ENCODE measurements at regions not wholly inside any gene's neighbourhood (a gene's known extent, or its start where the extent isn't known, plus 50 kb on each side); places are given as distances from the start of the nearest gene placed in this dataset.

- no peaks in the 10 kb centered on the region for H3K4me1 ChIP-seq (ENCODE audit: insufficient read depth, low read length)
- no peak overlapping the region for H3K4me2 ChIP-seq (ENCODE audit: low read depth, low read length)
- DNase-seq (ENCODE audit: low spot score): no peak
- H3K9ac ChIP-seq (ENCODE audit: insufficient read depth, low read depth, low read length): no peak overlapping the region
- ChIA-PET POLR2A (no interaction called here), CTCF (ENCODE audit: low intra/inter-chr PET ratio, low total read pairs) (no interaction called here)
- WGBS (ENCODE audit: low lambda C conversion rate): 0% methylated on average over 1 of the region's 1 CpG
- no peak overlapping the region for H2AFZ ChIP-seq (ENCODE audit: low read length)
- H3K27me3 ChIP-seq (ENCODE audit: control insufficient read depth in 1 of 2, insufficient read depth in 2 of 2, low read length in 2 of 2): no peaks in the 10 kb centered on the region
- H3K4me3 ChIP-seq (replicated peaks in 1 of 3; ENCODE audit: insufficient read depth in 1 of 3, low read depth in 2 of 3, low read length in 3 of 3): no peak overlapping the region
- H3K9me3 ChIP-seq (ENCODE audit: low read length): no peaks in the 10 kb centered on the region
- in situ Hi-C loops (cut with HindIII; ENCODE audit: extremely low pct_ligation_motif_present, low pct_unique_long_range_greater_than_20kb): no loop called here
- H3K36me3 ChIP-seq (replicated peaks in 1 of 2; ENCODE audit: control insufficient read depth in 1 of 2, insufficient read depth in 2 of 2, low read length in 2 of 2): no peaks in the 10 kb centered on the region
- ATAC-seq: no peak
- no peaks in the 10 kb centered on the region for H4K20me1 ChIP-seq (ENCODE audit: insufficient read depth, low read length)
- intact Hi-C loops (cut with micrococcal nuclease; ENCODE audit: unreplicated experiment): no loop called here
- no peak for TF ChIP-seq ATF7 (IDR thresholded peaks at IDR 0.05)
- TF ChIP-seq ATF7 (CRISPR knock-in tag; IDR thresholded peaks at IDR 0.05): no peak
- no peak for TF ChIP-seq ZNF263 (CRISPR knock-in tag; IDR thresholded peaks at IDR 0.05)
- no peak for TF ChIP-seq NFIC (IDR thresholded peaks at IDR 0.05; ENCODE audit: low read length)
- TF ChIP-seq ZNF205 (CRISPR knock-in tag; IDR thresholded peaks at IDR 0.05): no peak
- no peak for TF ChIP-seq RORA (CRISPR knock-in tag; IDR thresholded peaks at IDR 0.05)
- TF ChIP-seq SRSF1 (optimal IDR thresholded peaks at IDR 0.05; ENCODE audit: low read depth, low read length): no peak
- no peak for TF ChIP-seq XRCC5 (optimal IDR thresholded peaks at IDR 0.05; ENCODE audit: low read length)
- TF ChIP-seq ATRX (CRISPR knock-in tag; IDR thresholded peaks at IDR 0.05; ENCODE audit: borderline replicate concordance): no peak
- no peak for TF ChIP-seq FOXM1 (CRISPR knock-in tag; IDR thresholded peaks at IDR 0.05)
- no peak for TF ChIP-seq IKZF1 (IDR thresholded peaks at IDR 0.05)
- TF ChIP-seq CC2D1A (CRISPR knock-in tag; IDR thresholded peaks at IDR 0.05): no peak
- no peak for TF ChIP-seq ZNF326 (CRISPR knock-in tag; IDR thresholded peaks at IDR 0.05; ENCODE audit: borderline replicate concordance)
- no peak for TF ChIP-seq MTF2 (CRISPR knock-in tag; IDR thresholded peaks at IDR 0.05; ENCODE audit: borderline replicate concordance)
- no peak for TF ChIP-seq TFE3 (CRISPR knock-in tag; IDR thresholded peaks at IDR 0.05)
- no peak for TF ChIP-seq ZNF747 (CRISPR knock-in tag; IDR thresholded peaks at IDR 0.05; ENCODE audit: borderline replicate concordance)
- TF ChIP-seq SRF (IDR thresholded peaks at IDR 0.05; ENCODE audit: low read depth, low read length): no peak
- TF ChIP-seq TRIM24 (CRISPR knock-in tag; IDR thresholded peaks at IDR 0.05): no peak
- TF ChIP-seq FOXJ3 (CRISPR knock-in tag; IDR thresholded peaks at IDR 0.05; ENCODE audit: borderline replicate concordance): no peak
- no peak for TF ChIP-seq SMARCC2 (IDR thresholded peaks at IDR 0.05)
- no peaks in the 10 kb centered on the region for H3K79me2 ChIP-seq (ENCODE audit: insufficient read depth, low read length)
- BruUV-seq (replicated peaks): no TSS peak
- no peak for FAIRE-seq
- H3K27ac ChIP-seq (ENCODE audit: extremely low read length, insufficient read depth, low read length): no peak overlapping the region
These were observed 100.4 kb upstream of the REG3A start for GRCh38 chr2:79259959-79260358.
